Liver (tissue), 3 donors: ENCODE measurements at regions not wholly inside any gene's neighbourhood (a gene's known extent, or its start where the extent isn't known, plus 50 kb on each side); places are given as distances from the start of the nearest gene placed in this dataset.

Source experiments
- ATF3 ChIP-seq: IDR thresholded peaks from 2 replicates; pipeline ENCODE4 v1.6.1; 2016; ENCODE audit warnings: antibody characterized with exemption
- EGR1 ChIP-seq, 2 donors: IDR thresholded peaks; 2 replicates each; pipeline ENCODE4 v1.6.1; 2016 to 2018; ENCODE audit warnings: antibody characterized with exemption in 2 of 2, low read depth in 2 of 2
- GABPA ChIP-seq, 2 donors: IDR thresholded peaks in 1 of 2; conservative IDR thresholded peaks in 1 of 2; 2 replicates each; pipeline ENCODE4 v1.6.1; 2016; ENCODE audit warnings: antibody characterized with exemption in 2 of 2, mild to moderate bottlenecking in 1 of 2, moderate library complexity in 1 of 2
- JUND ChIP-seq, 2 donors: IDR thresholded peaks; 2 replicates each; pipeline ENCODE4 v1.6.1; 2016; ENCODE audit warnings: antibody characterized with exemption in 2 of 2
- MAX ChIP-seq: IDR thresholded peaks from 2 replicates; pipeline ENCODE4 v1.6.1; 2016; ENCODE audit warnings: antibody characterized with exemption
- NR2F2 ChIP-seq: IDR thresholded peaks from 2 replicates; pipeline ENCODE4 v1.6.1; 2016; ENCODE audit warnings: antibody characterized with exemption
- RAD21 ChIP-seq, 2 donors: IDR thresholded peaks; 2 replicates each; pipeline ENCODE4 v1.6.1; 2016; ENCODE audit warnings: antibody characterized with exemption in 2 of 2, mild to moderate bottlenecking in 2 of 2
- REST ChIP-seq: IDR thresholded peaks from 2 replicates; pipeline ENCODE4 v1.6.1; 2016; ENCODE audit warnings: antibody characterized with exemption, mild to moderate bottlenecking
- RXRA ChIP-seq, 2 donors: IDR thresholded peaks; 2 replicates each; pipeline ENCODE4 v1.6.1; 2017 to 2018; ENCODE audit warnings: antibody characterized with exemption in 2 of 2, mild to moderate bottlenecking in 1 of 2
- SP1 ChIP-seq: IDR thresholded peaks from 2 replicates; pipeline ENCODE4 v1.6.1; 2018; ENCODE audit warnings: antibody characterized with exemption, mild to moderate bottlenecking
- YY1 ChIP-seq: IDR thresholded peaks from 2 replicates; pipeline ENCODE4 v1.6.1; 2016; ENCODE audit warnings: antibody characterized with exemption, mild to moderate bottlenecking
- TF ChIP-seq, protein P1 (sequence below): fragments of 150-350 bp; IDR thresholded peaks from 2 replicates; pipeline ENCODE4 v1.5.1; 2017; ENCODE audit warnings: improper control_type of control experiment, low read depth, low read length; ENCODE audit not compliant: missing input control
- TF ChIP-seq, protein P2 (sequence below): IDR thresholded peaks from 2 replicates; pipeline ENCODE4 v1.6.1; 2016; ENCODE audit warnings: antibody characterized with exemption
- donor health status: healthy.
- donor health status: healthy.

GRCh38 chr13:97695684-97696083 lies 257.8 kb upstream of the IPO5 start:
- TF ChIP-seq, protein P1, sequence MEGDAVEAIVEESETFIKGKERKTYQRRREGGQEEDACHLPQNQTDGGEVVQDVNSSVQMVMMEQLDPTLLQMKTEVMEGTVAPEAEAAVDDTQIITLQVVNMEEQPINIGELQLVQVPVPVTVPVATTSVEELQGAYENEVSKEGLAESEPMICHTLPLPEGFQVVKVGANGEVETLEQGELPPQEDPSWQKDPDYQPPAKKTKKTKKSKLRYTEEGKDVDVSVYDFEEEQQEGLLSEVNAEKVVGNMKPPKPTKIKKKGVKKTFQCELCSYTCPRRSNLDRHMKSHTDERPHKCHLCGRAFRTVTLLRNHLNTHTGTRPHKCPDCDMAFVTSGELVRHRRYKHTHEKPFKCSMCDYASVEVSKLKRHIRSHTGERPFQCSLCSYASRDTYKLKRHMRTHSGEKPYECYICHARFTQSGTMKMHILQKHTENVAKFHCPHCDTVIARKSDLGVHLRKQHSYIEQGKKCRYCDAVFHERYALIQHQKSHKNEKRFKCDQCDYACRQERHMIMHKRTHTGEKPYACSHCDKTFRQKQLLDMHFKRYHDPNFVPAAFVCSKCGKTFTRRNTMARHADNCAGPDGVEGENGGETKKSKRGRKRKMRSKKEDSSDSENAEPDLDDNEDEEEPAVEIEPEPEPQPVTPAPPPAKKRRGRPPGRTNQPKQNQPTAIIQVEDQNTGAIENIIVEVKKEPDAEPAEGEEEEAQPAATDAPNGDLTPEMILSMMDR = no peak
- TF ChIP-seq MAX (no peak), REST (no peak), YY1 (no peak), JUND (IDR thresholded peaks at IDR 0.05) (no peak), RAD21 (IDR thresholded peaks at IDR 0.05) (no peak), ATF3 (no peak), SP1 (no peak), EGR1 (IDR thresholded peaks at IDR 0.05; ENCODE audit: low read depth in 2 of 2) (no peak), GABPA (IDR thresholded peaks at IDR 0.05 in 1 of 2, conservative IDR thresholded peaks at IDR 0.05 in 1 of 2) (no peak), RXRA (IDR thresholded peaks at IDR 0.05) (no peak), NR2F2 (no peak)
- TF ChIP-seq, protein P2, sequence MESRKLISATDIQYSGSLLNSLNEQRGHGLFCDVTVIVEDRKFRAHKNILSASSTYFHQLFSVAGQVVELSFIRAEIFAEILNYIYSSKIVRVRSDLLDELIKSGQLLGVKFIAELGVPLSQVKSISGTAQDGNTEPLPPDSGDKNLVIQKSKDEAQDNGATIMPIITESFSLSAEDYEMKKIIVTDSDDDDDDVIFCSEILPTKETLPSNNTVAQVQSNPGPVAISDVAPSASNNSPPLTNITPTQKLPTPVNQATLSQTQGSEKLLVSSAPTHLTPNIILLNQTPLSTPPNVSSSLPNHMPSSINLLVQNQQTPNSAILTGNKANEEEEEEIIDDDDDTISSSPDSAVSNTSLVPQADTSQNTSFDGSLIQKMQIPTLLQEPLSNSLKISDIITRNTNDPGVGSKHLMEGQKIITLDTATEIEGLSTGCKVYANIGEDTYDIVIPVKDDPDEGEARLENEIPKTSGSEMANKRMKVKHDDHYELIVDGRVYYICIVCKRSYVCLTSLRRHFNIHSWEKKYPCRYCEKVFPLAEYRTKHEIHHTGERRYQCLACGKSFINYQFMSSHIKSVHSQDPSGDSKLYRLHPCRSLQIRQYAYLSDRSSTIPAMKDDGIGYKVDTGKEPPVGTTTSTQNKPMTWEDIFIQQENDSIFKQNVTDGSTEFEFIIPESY = no peak
